ENCODE measurements at regions not wholly inside any gene's neighbourhood (a gene's known extent, or its start where the extent isn't known, plus 50 kb on each side); places are given as distances from the start of the nearest gene placed in this dataset.

- H3K9me3 ChIP-seq, result no peaks in the 10 kb centered on the region
- H3K4me1 ChIP-seq (ENCODE audit: insufficient read depth), result peaks cover 3% of the 10 kb centered on the region
- intact Hi-C loops (cut with DNase I), result no loop called here
- no peak overlapping the region for H3K4me3 ChIP-seq
- DNase-seq, result no peak
- no peaks in the 10 kb centered on the region for H3K36me3 ChIP-seq
- 58 to 70% (median 63%) methylated on average over 4 of the region's 4 CpGs for whole genome bisulfite sequencing, 3 donors
- no peak overlapping the region for H3K27ac ChIP-seq
- TF ChIP-seq CTCF (IDR thresholded peaks at IDR 0.05) (no peak), POLR2A (IDR thresholded peaks at IDR 0.05) (no peak), EP300 (IDR thresholded peaks at IDR 0.05) (no peak)
- no peaks in the 10 kb centered on the region for H3K27me3 ChIP-seq
Observed at GRCh38 chr16:56108724-56109123, 82.6 kb upstream of the GNAO1 start.

GRCh38 chr16:56108056-56108471 lies 83.2 kb upstream of the GNAO1 start:
- no peaks in the 10 kb centered on the region for H3K36me3 ChIP-seq
- H3K27ac ChIP-seq, result no peak overlapping the region
- H3K9me3 ChIP-seq, result no peaks in the 10 kb centered on the region
- peaks cover 1% of the 10 kb centered on the region for H3K4me1 ChIP-seq (ENCODE audit: insufficient read depth)
- no peak for TF ChIP-seq EP300 (IDR thresholded peaks at IDR 0.05)
- WGBS, 3 donors, result 38 to 45% (median 39%) methylated on average over 2 of the region's 2 CpGs
- no peak overlapping the region for H3K4me3 ChIP-seq
- intact Hi-C loops (cut with DNase I), result no loop called here
- H3K27me3 ChIP-seq, result no peaks in the 10 kb centered on the region
- DNase-seq, result no peak

- Histone ChIP-seq H3K4me3 (no peak overlapping the region), H3K27me3 (no peaks in the 10 kb centered on the region), H3K27ac (no peak overlapping the region), H3K4me1 (ENCODE audit: insufficient read depth) (peaks cover 4% of the 10 kb centered on the region), H3K36me3 (no peaks in the 10 kb centered on the region), H3K9me3 (no peaks in the 10 kb centered on the region)
- intact Hi-C loops (cut with DNase I), result no loop called here
- 91 to 94% (median 93%) methylated on average over 6 of the region's 6 CpGs for WGBS, 3 donors
- DNase-seq, result no peak
- TF ChIP-seq CTCF (IDR thresholded peaks at IDR 0.05) (no peak), POLR2A (IDR thresholded peaks at IDR 0.05) (no peak), EP300 (IDR thresholded peaks at IDR 0.05) (no peak)
Observed at GRCh38 chr16:56106527-56106926, 84.8 kb upstream of the GNAO1 start.

- H3K9me3 ChIP-seq, result no peaks in the 10 kb centered on the region
- H3K4me3 ChIP-seq, result no peak overlapping the region
- DNase-seq, result no peak
- no peak overlapping the region for H3K27ac ChIP-seq
- WGBS, 3 donors, result 41 to 73% (median 69%) methylated on average over 3 of the region's 3 CpGs
- H3K36me3 ChIP-seq, result no peaks in the 10 kb centered on the region
- intact Hi-C loops (cut with DNase I), result no loop called here
- no peaks in the 10 kb centered on the region for H3K27me3 ChIP-seq
- TF ChIP-seq EP300 (IDR thresholded peaks at IDR 0.05) (no peak), CTCF (IDR thresholded peaks at IDR 0.05) (no peak), POLR2A (IDR thresholded peaks at IDR 0.05) (no peak)
- H3K4me1 ChIP-seq (ENCODE audit: insufficient read depth), result peaks cover 4% of the 10 kb centered on the region
Observed at GRCh38 chr16:56102906-56103305, 88.4 kb upstream of the GNAO1 start.

- intact Hi-C loops (cut with DNase I), result no loop called here
- DNase-seq, result peak; percentile 16 to 50 (median 26)
- no peaks in the 10 kb centered on the region for H3K36me3 ChIP-seq
- no peaks in the 10 kb centered on the region for H3K27me3 ChIP-seq
- no peaks in the 10 kb centered on the region for H3K9me3 ChIP-seq
- no peak overlapping the region for H3K27ac ChIP-seq
- 7 to 13% (median 9%) methylated on average over 13 of the region's 13 CpGs for WGBS, 3 donors
- H3K4me3 ChIP-seq, result no peak overlapping the region
- peaks cover 4% of the 10 kb centered on the region for H3K4me1 ChIP-seq (ENCODE audit: insufficient read depth)
- no peak for TF ChIP-seq CTCF (IDR thresholded peaks at IDR 0.05)
- no peak for TF ChIP-seq POLR2A (IDR thresholded peaks at IDR 0.05)
- TF ChIP-seq EP300 (IDR thresholded peaks at IDR 0.05), result no peak
Observed at GRCh38 chr16:56102183-56102686, 89.1 kb upstream of the GNAO1 start.

All from ovary (tissue), 7 donors.